VCaP (cell line): ENCODE measurements at regions not wholly inside any gene's neighbourhood (a gene's known extent, or its start where the extent isn't known, plus 50 kb on each side); places are given as distances from the start of the nearest gene placed in this dataset.

Experiments used
- H3K27ac ChIP-seq: fragments of 450-650 bp; 2 replicates; pipeline ENCODE4 v1.5.1; 2017
- CTCF ChIP-seq: fragments of 450-650 bp; conservative IDR thresholded peaks from 2 replicates; pipeline ENCODE4 v1.5.1; 2017; ENCODE audit warnings: mild to moderate bottlenecking, moderate library complexity

GRCh38 chr11:109934151-109934550 lies 159.0 kb upstream of the ZC3H12C start:
- TF ChIP-seq CTCF, result no peak
- H3K27ac ChIP-seq, result no peak overlapping the region

- H3K27ac ChIP-seq, result no peak overlapping the region
These were observed 156.5 kb upstream of the ZC3H12C start for GRCh38 chr11:109936661-109937180.

GRCh38 chr11:109937968-109938367 lies 155.2 kb upstream of the ZC3H12C start:
- no peak for TF ChIP-seq CTCF
- no peak overlapping the region for H3K27ac ChIP-seq

More at GRCh38 chr11:109936661-109937180, 156.5 kb upstream of the ZC3H12C start:
- TF ChIP-seq CTCF, result no peak

- peak; percentile 91 for TF ChIP-seq CTCF
- H3K27ac ChIP-seq, result no peak overlapping the region
These were observed 153.9 kb upstream of the ZC3H12C start for GRCh38 chr11:109939166-109939810.

GRCh38 chr11:109940816-109941215 lies 152.4 kb upstream of the ZC3H12C start:
- no peak overlapping the region for H3K27ac ChIP-seq
- TF ChIP-seq CTCF, result no peak

GRCh38 chr11:109945626-109946321 lies 147.4 kb upstream of the ZC3H12C start:
- H3K27ac ChIP-seq, result no peak overlapping the region; the same call in 1 of the 2 replicates
- TF ChIP-seq CTCF, result no peak

GRCh38 chr11:109946322-109946846 lies 146.8 kb upstream of the ZC3H12C start:
- H3K27ac ChIP-seq, result no peak overlapping the region; the same call in 1 of the 2 replicates
- TF ChIP-seq CTCF, result peak; percentile 97
